OCI-LY1 (cell line): ENCODE measurements at regions not wholly inside any gene's neighbourhood (a gene's known extent, or its start where the extent isn't known, plus 50 kb on each side); places are given as distances from the start of the nearest gene placed in this dataset.

Experiments used
- H2AFZ ChIP-seq: fragments of 200-600 bp; sonication (generic), shearing (Covaris generic); 2 replicates; pipeline ENCODE4 v1.6.0; 2014; ENCODE audit warnings: antibody characterized with exemption, mild to moderate bottlenecking, low read length
- H3F3A ChIP-seq: fragments of 200-600 bp; sonication (generic), shearing (Covaris generic); 2 replicates; pipeline ENCODE4 v1.6.0; 2014; ENCODE audit warnings: mild to moderate bottlenecking, antibody characterized with exemption, low read length, moderate library complexity; ENCODE audit not compliant: insufficient read depth
- H3K27ac ChIP-seq: fragments of 200-600 bp; sonication (generic); 2 replicates; pipeline ENCODE4 v1.5.1; 2014; ENCODE audit warnings: low read length, mixed run types, mild to moderate bottlenecking, low read depth; ENCODE audit not compliant: poor library complexity, severe bottlenecking
- H3K27me3 ChIP-seq: fragments of 200-600 bp; sonication (generic); 2 replicates; pipeline ENCODE4 v1.6.0; 2014; ENCODE audit warnings: antibody characterized with exemption, mild to moderate bottlenecking, low read length, moderate library complexity; ENCODE audit not compliant: insufficient read depth
- H3K36me3 ChIP-seq: fragments of 200-600 bp; sonication (generic); 2 replicates; pipeline ENCODE4 v1.6.1; 2014; ENCODE audit warnings: mild to moderate bottlenecking, antibody characterized with exemption, low read length, moderate library complexity, mixed read lengths; ENCODE audit not compliant: insufficient read depth
- H3K4me1 ChIP-seq: fragments of 200-600 bp; sonication (generic); 2 replicates; pipeline ENCODE4 v1.5.1; 2014; ENCODE audit warnings: mild to moderate bottlenecking, low read length, moderate library complexity; ENCODE audit not compliant: insufficient read depth, severe bottlenecking
- H3K4me2 ChIP-seq: fragments of 200-600 bp; sonication (generic), shearing (Covaris generic); 2 replicates; pipeline ENCODE4 v1.6.1; 2014; ENCODE audit warnings: low read length
- H3K4me3 ChIP-seq: fragments of 200-600 bp; sonication (generic); 2 replicates; pipeline ENCODE4 v1.5.1; 2014; ENCODE audit warnings: low read length, low read depth, mild to moderate bottlenecking, mixed read lengths; ENCODE audit not compliant: poor library complexity, severe bottlenecking
- H3K79me2 ChIP-seq: fragments of 200-600 bp; shearing (Covaris generic); 2 replicates; pipeline ENCODE4 v1.6.1; 2016; ENCODE audit warnings: mixed run types, low read length, mixed read lengths; ENCODE audit not compliant: insufficient read depth
- H3K9ac ChIP-seq: fragments of 200-600 bp; sonication (generic), shearing (Covaris generic); 2 replicates; pipeline ENCODE4 v1.6.1; 2014; ENCODE audit warnings: mild to moderate bottlenecking, low read length, mixed read lengths
- H3K9me2 ChIP-seq: fragments of 200-600 bp; sonication (generic), shearing (Covaris generic); 2 replicates; pipeline ENCODE4 v1.6.1; 2014; ENCODE audit warnings: low read depth, mild to moderate bottlenecking, low read length, mixed read lengths
- H3K9me3 ChIP-seq: fragments of 200-600 bp; shearing (Covaris generic); 2 replicates; pipeline ENCODE4 v1.6.1; 2014; ENCODE audit warnings: low read length, mixed read lengths
- H4K20me1 ChIP-seq: fragments of 200-600 bp; sonication (generic), shearing (Covaris generic); 2 replicates; pipeline ENCODE4 v1.6.0; 2016; ENCODE audit warnings: mild to moderate bottlenecking, low read length; ENCODE audit not compliant: insufficient read depth
- EZH2 ChIP-seq: fragments of 200-600 bp; sonication (generic), shearing (Covaris generic); IDR thresholded peaks from 2 replicates; pipeline ENCODE4 v1.8.0; 2017; ENCODE audit warnings: borderline replicate concordance, mixed run types, mild to moderate bottlenecking, antibody characterized with exemption, low read length, moderate library complexity, mixed read lengths
- TF ChIP-seq, protein P1 (sequence below): fragments of 200-600 bp; sonication (generic), shearing (Covaris generic); IDR thresholded peaks from 2 replicates; pipeline ENCODE4 v1.5.1; 2017; ENCODE audit warnings: mild to moderate bottlenecking, antibody characterized with exemption, low read length, moderate library complexity, mixed read lengths

DNA sequence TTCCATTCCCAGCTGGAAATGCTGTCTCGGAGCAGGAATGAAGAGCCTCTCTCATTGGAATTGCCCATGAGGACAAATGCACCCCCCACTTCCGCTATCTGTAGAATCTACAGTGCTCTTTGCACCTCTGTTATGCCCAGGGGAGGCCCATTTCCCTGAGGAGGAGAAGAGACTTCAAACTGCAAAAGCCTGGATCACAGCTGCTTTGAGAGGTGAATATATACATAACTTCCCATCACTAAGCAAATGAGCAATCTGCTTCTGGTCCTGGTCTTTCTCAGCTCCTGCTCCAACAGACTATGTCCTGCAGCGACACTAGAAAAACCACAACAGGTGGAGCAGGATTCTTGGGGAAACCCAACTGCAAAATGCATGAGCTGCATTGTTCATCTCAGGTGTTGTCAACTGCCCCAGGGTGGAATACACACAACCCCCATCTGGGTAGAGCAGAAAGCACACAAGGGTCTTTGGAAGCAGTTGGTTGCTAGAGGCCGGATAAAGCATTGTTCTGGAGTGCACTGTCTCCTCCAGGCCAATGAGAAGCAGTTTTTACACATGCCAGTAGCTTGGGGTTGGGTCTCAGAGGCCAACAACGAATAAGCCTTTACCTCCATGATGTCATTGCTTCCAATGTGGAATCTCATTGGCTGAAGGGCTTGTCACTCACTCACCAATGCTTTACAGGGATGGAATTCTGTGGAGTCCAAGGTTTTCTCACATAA is 67.7 kb upstream of the RAB4A start:
- Histone ChIP-seq H3F3A (no peaks in the 10 kb centered on the region), H3K4me2 (no peak overlapping the region), H3K9ac (no peak overlapping the region), H3K27ac (no peak overlapping the region), H3K27me3 (no peaks in the 10 kb centered on the region), H3K36me3 (no peaks in the 10 kb centered on the region), H3K4me1 (peaks cover 4% of the 10 kb centered on the region), H3K79me2 (no peaks in the 10 kb centered on the region), H4K20me1 (no peaks in the 10 kb centered on the region), H2AFZ (no peak overlapping the region), H3K9me3 (no peaks in the 10 kb centered on the region), H3K9me2 (no peaks in the 10 kb centered on the region), H3K4me3 (no peak overlapping the region)
- no peak for TF ChIP-seq EZH2
- TF ChIP-seq, protein P1, sequence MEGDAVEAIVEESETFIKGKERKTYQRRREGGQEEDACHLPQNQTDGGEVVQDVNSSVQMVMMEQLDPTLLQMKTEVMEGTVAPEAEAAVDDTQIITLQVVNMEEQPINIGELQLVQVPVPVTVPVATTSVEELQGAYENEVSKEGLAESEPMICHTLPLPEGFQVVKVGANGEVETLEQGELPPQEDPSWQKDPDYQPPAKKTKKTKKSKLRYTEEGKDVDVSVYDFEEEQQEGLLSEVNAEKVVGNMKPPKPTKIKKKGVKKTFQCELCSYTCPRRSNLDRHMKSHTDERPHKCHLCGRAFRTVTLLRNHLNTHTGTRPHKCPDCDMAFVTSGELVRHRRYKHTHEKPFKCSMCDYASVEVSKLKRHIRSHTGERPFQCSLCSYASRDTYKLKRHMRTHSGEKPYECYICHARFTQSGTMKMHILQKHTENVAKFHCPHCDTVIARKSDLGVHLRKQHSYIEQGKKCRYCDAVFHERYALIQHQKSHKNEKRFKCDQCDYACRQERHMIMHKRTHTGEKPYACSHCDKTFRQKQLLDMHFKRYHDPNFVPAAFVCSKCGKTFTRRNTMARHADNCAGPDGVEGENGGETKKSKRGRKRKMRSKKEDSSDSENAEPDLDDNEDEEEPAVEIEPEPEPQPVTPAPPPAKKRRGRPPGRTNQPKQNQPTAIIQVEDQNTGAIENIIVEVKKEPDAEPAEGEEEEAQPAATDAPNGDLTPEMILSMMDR: no peak

DNA sequence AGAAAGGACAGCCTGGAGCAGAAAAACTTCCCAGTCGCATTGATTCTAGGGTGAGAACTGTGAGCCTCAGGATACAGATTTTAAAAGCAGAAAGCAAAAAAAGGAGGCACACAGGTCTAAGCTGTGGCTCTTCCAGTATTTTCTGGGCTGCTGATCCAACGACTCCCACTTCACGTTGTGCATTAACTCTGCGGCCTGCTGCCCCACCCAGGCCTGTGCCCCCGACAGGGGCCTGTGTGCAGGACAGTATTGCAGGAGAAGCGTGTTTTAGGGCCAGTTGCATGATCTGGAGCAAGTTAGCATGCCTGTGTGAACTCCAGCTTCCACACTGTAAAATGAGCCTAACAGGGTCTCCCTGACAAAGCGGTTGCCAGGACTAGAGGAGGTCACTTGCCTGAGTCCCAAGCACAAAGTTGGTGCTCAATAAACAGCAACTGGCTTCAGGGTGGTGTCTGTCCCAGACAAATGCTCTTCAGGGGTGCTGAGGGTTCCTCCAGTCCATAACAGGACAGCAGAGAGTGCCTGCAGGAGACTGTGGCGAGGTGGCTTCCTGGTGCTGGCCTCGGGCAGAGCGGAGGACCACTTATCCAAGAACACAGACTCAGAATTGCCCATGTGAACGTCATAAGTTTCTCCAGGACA is 66.8 kb upstream of the RAB4A start:
- no peak overlapping the region for H3K4me2 ChIP-seq
- H3K9ac ChIP-seq: no peak overlapping the region
- no peak overlapping the region for H3K27ac ChIP-seq

DNA sequence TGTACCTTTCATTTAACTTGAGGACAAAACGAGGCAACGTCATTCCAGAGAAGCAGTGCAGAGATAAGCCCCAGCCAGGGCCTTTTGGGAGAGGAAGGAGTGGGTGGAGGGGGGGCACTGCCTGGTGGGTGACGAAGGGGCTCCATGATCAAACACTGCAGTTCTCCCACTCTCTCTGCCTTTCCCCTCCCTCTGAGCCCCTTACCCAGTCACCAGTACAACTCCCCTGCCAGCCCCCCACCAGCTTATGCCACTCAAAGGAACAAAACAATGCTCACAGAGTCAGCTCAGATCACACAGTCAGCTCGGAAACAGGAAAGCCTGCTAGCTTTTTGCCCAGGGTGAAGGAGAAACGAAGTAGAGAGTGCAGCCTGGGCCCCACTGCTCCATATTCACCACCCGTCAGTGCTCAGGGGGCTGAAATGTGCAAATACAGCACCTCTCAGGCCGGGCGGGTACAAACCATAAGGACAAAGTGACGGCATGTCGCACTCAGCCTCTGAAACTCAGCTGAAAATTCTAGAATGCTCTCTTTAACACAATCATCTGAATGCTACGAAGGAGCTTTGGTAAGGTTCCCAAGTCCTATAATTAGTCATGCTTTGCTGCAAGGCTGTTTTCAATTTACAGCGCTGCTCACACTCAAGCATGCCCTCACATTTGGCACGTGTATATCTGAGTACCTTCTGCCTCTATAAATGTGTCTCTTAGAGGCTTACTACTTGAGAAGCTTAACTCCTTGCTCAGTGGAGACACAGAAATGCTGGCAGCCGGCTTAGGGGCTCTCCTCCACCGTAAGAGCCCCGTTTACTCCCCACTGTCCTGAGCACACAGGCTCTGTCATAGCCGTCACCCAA is 65.8 kb upstream of the RAB4A start:
- Histone ChIP-seq H3K4me2 (no peak overlapping the region), H3F3A (no peaks in the 10 kb centered on the region), H3K4me1 (peaks cover under 1% of the 10 kb centered on the region), H3K27me3 (no peaks in the 10 kb centered on the region), H3K9me3 (no peaks in the 10 kb centered on the region), H3K27ac (no peak overlapping the region), H3K79me2 (no peaks in the 10 kb centered on the region), H3K4me3 (no peak overlapping the region), H3K9ac (no peak overlapping the region), H4K20me1 (no peaks in the 10 kb centered on the region), H3K9me2 (no peaks in the 10 kb centered on the region), H2AFZ (no peak overlapping the region), H3K36me3 (no peaks in the 10 kb centered on the region)
- TF ChIP-seq, protein P1: no peak
- no peak for TF ChIP-seq EZH2

More for the DNA sequence above, 66.8 kb upstream of the RAB4A start:
- Histone ChIP-seq H3K4me1 (peaks cover 4% of the 10 kb centered on the region), H2AFZ (no peak overlapping the region), H3K9me3 (no peaks in the 10 kb centered on the region), H3K9me2 (no peaks in the 10 kb centered on the region), H3K27me3 (no peaks in the 10 kb centered on the region), H3K36me3 (no peaks in the 10 kb centered on the region), H4K20me1 (no peaks in the 10 kb centered on the region), H3F3A (no peaks in the 10 kb centered on the region), H3K4me3 (no peak overlapping the region), H3K79me2 (no peaks in the 10 kb centered on the region)
- no peak for TF ChIP-seq EZH2
